ENCODE measurements at regions not wholly inside any gene's neighbourhood (a gene's known extent, or its start where the extent isn't known, plus 50 kb on each side); places are given as distances from the start of the nearest gene placed in this dataset.

GRCh38 chr14:82046512-82047226 lies 513.0 kb upstream of the SEL1L start:
- intact Hi-C loops (cut with DNase I) = no loop called here
- Histone ChIP-seq H3K4me3 (no peak overlapping the region), H3K27me3 (no peaks in the 10 kb centered on the region), H3K27ac (no peak overlapping the region), H3K36me3 (no peaks in the 10 kb centered on the region), H3K9me3 (no peaks in the 10 kb centered on the region), H3K4me1 (no peaks in the 10 kb centered on the region)
- no peak for ATAC-seq
- no peak for FAIRE-seq
- no peak for TF ChIP-seq CTCF (IDR thresholded peaks at IDR 0.05)
- DNase-seq = no peak
- 33 to 52% methylated on average over 1 of the region's 1 CpG for WGBS, 2 donors

GRCh38 chr14:82047777-82048470 lies 514.3 kb upstream of the SEL1L start:
- no peaks in the 10 kb centered on the region for H3K27me3 ChIP-seq
- 29 to 36% methylated on average over 1 of the region's 1 CpG for WGBS, 2 donors
- no peaks in the 10 kb centered on the region for H3K4me1 ChIP-seq
- TF ChIP-seq CTCF (IDR thresholded peaks at IDR 0.05) = no peak
- no peak for FAIRE-seq
- intact Hi-C loops (cut with DNase I) = no loop called here
- no peak for ATAC-seq
- H3K9me3 ChIP-seq = no peaks in the 10 kb centered on the region
- H3K4me3 ChIP-seq = no peak overlapping the region
- H3K27ac ChIP-seq = no peak overlapping the region
- no peak for DNase-seq
- no peaks in the 10 kb centered on the region for H3K36me3 ChIP-seq

- FAIRE-seq (no peak), ATAC-seq (no peak), DNase-seq (no peak)
- Histone ChIP-seq H3K4me1 (no peaks in the 10 kb centered on the region), H3K27ac (no peak overlapping the region), H3K36me3 (no peaks in the 10 kb centered on the region), H3K27me3 (no peaks in the 10 kb centered on the region), H3K9me3 (no peaks in the 10 kb centered on the region), H3K4me3 (no peak overlapping the region)
- TF ChIP-seq CTCF (IDR thresholded peaks at IDR 0.05) = no peak
- intact Hi-C loops (cut with DNase I) = no loop called here
Observed at GRCh38 chr14:82052778-82053177, 519.1 kb upstream of the SEL1L start.

- no peak for TF ChIP-seq CTCF (IDR thresholded peaks at IDR 0.05)
- ATAC-seq = no peak
- no peak for FAIRE-seq
- no peaks in the 10 kb centered on the region for H3K36me3 ChIP-seq
- no peaks in the 10 kb centered on the region for H3K27me3 ChIP-seq
- 29 to 44% methylated on average over 1 of the region's 1 CpG for WGBS, 2 donors
- H3K9me3 ChIP-seq = no peaks in the 10 kb centered on the region
- H3K27ac ChIP-seq = no peak overlapping the region
- DNase-seq = no peak
- no peaks in the 10 kb centered on the region for H3K4me1 ChIP-seq
- intact Hi-C loops (cut with DNase I) = no loop called here
- no peak overlapping the region for H3K4me3 ChIP-seq
Observed at GRCh38 chr14:82055515-82056115, 522.0 kb upstream of the SEL1L start.

GRCh38 chr14:82060219-82060618 lies 526.6 kb upstream of the SEL1L start:
- FAIRE-seq (no peak), ATAC-seq (no peak), DNase-seq (no peak)
- intact Hi-C loops (cut with DNase I) = no loop called here
- Histone ChIP-seq H3K36me3 (no peaks in the 10 kb centered on the region), H3K9me3 (no peaks in the 10 kb centered on the region), H3K27me3 (no peaks in the 10 kb centered on the region), H3K27ac (no peak overlapping the region), H3K4me3 (no peak overlapping the region), H3K4me1 (no peaks in the 10 kb centered on the region)
- no peak for TF ChIP-seq CTCF (IDR thresholded peaks at IDR 0.05)
- 35 to 40% methylated on average over 3 of the region's 3 CpGs for WGBS, 2 donors
